GM19397 (cell line): ENCODE measurements at regions not wholly inside any gene's neighbourhood (a gene's known extent, or its start where the extent isn't known, plus 50 kb on each side); places are given as distances from the start of the nearest gene placed in this dataset.
"Not testable (repeated sequence)": the region's sequence is repeated elsewhere in the genome, so short reads cannot be mapped to it uniquely, and the experiment has no call there.

ENCODE experiments used
- ATAC-seq: cut with Tn5 transposase; IDR thresholded peaks from one replicate; pipeline ENCODE4 v1.9.1; 2021; ENCODE audit warnings: mild to moderate bottlenecking, moderate library complexity; ENCODE audit not compliant: unreplicated experiment

DNA sequence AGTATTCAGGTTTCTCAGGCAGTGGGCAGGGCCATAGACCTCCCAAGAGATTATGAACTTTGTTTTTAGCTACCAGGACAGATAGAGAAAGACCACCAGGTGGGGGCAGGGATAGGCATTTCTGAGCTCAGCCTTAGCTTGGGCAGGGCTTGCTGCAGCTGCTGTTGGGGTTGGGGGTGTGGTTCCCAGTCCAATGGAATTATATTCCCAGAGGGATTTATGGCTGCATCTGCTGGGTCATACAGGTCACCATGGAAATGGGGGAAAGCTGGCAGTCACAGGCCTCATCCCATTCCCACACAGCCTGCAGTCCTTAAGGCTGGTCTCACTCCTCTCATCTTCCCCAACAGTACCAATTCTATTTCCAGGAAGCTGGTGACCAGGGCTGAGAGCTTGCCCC is 144.6 kb upstream of the ZPLD1 start:
- ATAC-seq = no peak

DNA sequence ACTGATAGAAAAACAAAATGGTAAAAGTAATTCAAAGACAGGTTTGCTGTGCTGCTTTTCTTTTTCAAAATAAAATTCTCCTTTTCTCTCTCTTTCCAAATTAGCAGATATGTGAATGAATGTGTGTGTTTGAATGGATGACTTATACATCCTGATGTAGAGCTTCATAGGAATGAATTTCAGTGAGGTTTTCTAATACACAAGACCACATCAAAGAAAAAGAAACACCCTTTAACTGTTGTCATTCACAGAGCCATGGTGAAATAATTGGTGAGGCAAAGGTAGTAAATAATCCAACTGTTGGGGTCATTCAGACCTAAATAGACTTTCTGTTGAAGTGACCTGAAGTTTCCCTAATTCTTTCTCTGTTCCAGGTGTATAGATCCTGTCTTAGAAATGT is 139.1 kb upstream of the ZPLD1 start:
- no peak for ATAC-seq

DNA sequence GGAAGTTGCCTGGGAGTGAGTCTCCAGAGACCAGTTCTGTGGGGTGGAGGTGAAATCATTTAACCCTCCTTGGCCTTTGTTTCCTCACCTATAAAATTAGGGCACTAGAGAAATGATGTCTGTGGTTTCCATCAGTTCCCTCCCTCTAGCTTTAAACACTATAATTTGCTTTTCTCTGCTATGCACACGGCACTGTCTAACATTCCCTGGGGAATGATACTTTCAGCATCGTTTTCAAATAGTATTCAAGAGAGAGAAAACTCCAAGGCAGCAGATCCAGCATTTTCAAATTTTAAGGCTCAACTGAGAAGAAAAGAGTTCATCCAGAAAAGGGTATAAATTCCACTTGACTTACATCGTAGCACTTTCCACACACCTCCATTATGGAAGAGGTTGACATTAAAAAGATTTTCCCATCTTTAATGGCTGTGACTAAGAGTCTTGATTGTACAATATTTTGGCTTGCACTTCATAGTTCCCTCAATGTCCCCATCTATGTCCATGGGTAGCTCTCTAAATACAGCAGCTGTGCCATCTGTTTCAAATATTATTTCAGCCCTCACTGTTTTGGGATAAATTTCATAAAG is 137.7 kb upstream of the ZPLD1 start:
- no peak for ATAC-seq

DNA sequence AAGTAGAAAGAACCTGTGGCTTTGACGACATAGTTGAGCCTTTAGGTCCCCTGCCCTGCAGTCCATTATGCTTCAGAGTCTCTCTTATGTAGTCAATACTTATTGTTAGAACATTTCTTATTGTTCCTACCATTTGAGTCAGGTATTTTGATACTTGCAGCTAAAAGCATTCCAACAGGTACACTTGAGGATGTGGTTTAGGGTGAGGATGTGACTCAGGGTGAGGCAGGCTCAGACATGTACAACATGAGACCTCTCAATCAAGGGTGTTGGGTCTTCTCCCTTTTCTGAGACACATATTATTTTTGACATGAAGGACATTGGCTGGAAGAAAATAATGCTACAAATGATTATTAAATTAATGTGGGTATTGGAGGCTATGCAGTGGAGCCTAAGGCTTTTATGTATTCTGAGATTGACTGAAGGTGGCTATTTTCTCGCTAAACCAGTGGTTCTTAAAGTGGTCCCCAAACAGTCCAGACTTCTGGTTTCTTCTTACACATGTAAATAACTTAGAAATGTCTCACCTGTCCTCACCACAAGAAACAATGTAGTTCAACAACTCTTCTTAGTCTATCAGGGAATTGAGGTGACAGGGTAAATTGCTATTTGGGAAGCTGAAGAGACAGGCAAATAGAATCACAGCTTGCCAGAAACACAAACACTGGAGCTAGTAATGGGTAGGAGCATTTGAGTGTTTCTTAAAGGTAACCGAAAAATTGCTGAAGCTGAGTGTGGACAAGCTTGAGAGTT is 135.5 kb upstream of the ZPLD1 start:
- no peak for ATAC-seq

DNA sequence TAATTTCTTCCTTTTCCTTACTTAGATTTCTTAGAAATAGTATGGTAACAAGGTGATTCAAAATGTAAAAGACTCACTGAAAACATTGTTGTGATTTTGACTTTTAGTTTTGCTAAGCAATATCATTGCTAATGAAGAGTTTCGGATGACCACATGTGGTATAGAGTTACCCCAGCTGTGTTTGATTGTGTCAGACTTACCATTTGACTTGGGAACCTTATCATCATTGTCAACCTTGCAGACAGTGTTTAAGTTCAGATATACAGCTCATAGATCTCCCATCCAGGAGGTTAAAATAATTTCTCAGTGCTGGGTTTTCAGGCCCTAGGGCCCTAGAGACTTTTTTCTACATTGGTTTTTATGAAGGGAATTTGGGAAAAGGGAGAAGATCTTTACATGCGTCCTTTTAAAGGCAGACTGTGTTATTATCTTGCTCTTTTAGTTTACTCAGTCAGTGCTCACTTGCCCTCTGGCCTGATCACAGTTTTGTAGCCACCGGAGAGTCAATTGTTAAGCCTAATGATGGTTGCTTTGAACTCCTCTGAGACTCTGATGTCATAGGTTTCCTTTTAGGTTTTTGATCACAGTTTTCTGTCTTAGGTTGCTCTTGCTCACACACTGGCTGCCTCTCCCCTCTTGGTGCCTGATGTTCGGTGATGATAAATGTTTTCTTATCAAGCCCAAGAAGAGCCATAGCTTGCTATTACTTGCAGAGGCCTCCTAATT is 133.5 kb upstream of the ZPLD1 start:
- ATAC-seq = no peak

DNA sequence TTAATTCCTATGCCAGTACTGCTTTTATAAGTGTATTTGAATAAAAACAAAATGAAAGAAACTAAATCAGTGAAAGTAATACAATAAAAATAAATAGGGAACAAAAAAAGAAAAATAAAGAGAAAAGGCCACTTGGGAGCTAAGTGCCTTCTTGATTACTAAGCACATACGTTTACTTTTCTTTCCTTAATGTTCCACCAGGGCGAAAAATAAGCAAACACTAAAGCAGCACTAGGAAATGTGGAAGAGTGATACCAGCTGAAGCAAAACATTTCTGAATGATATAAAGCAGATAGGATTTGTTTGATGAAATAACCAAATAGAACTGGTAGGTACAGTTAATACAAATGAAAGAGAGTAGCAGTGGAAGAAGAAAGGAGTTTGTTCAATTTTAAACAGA is 132.8 kb upstream of the ZPLD1 start:
- ATAC-seq = no peak

DNA sequence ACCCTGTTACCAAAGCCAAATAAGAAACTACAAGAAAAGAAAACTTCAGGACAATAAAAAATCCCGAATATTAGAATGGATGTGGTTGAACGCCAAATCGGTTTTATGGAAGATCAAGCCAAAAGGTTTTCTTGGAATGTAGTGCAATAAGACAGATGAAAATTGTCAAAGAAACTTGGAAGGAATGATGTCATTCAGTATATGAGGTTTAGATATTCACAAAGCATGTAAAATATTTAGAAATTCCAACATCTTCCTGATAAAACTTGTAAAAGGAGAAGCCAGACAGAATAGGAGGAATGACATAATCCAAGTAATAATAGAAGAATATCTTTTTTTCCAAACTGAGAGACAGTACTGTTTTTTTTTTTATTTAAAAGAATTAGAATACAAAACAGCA is 130.3 kb upstream of the ZPLD1 start:
- no peak for ATAC-seq

DNA sequence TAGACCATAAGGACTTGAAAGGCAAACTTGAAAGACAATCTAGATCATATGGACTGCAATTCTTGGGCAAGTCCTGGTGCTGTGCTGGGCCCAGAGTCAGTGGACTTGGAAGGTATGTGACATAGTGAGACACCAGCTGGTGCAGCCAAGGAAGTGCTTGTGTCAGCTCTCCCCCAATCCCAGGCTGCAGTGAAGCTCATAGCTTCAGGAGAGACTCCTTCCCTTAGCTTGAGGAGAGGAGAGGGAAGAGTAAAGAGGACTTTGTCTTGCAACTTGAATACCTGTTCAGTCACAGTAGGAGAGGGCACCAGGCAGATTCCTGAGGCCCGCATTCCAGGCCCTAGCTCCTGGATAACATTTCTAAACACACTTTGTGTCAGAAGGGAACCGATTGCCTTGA is 127.4 kb upstream of the ZPLD1 start:
- no peak for ATAC-seq

DNA sequence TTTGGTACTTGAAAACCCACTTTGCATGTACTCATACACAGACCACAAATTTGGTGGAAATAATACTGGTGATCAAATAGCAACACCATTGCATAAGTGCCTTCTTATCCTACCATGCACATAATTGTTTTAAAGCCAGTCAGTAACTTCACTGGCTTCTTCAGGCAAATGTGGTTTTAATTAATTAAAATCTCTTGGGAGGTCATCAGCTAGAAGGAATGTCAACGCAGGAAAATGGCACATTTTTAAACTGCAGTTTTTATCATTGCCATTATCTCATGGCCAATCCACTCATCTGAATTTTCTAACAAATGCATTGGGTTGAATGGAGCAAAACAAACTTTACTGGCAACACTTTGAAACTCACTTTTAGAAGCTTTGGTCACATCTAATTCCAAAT is 105.7 kb upstream of the ZPLD1 start:
- ATAC-seq = no peak

DNA sequence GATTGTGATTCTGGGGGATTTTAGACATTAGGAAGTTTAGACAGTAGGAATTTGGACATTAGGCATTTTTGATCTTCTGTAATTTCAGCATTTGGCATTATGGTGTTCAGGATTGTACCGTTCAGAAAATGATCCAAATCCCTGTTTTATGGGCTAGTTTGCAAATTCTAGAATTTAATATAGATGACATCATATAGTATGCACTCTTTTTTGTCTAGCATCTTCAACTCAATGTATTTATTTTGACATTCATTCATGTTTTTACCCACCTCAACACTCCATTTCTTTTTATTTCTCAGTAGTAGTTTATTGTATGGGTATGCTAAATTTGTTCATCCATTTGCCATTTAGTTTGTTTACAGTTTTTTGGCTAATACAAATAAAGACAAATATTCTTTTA is 105.3 kb upstream of the ZPLD1 start:
- ATAC-seq = no peak

DNA sequence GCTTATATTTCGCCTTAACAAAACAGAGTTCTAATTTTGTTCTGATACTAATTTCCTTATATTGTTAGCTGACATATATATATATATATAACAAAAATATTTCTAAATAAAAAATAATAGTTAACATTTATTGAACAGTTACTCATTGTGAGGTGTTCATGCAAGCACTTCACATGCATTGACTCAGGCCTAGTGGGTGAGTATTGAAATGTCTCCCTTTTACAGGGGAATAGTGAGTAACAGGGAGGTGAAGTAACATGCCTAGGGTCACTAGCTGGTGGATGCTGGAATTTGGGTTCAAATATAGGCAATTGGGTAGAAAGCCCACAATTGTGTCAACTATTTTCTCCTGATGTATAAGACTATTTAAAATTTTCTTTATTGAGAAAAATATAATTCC is 102.6 kb upstream of the ZPLD1 start:
- no peak for ATAC-seq

DNA sequence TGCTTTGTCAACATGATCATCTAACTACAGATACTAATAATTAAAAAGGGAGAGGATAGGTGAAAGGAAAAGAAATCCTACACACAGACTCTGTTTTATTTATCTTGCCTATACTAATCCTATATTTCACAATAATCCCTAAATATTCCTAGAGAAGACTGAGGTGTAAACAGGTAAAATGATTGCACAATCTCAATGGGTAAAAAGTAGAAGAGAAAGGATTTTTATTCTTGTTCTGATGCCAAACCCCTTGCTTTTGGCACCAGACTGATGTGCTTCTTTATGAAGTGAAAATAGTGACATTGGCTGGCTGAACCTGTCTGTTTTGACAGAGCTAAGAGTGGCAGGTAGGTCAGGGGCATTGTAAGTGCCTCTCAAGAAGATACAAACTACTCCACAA is 101.9 kb upstream of the ZPLD1 start:
- no peak for ATAC-seq

DNA sequence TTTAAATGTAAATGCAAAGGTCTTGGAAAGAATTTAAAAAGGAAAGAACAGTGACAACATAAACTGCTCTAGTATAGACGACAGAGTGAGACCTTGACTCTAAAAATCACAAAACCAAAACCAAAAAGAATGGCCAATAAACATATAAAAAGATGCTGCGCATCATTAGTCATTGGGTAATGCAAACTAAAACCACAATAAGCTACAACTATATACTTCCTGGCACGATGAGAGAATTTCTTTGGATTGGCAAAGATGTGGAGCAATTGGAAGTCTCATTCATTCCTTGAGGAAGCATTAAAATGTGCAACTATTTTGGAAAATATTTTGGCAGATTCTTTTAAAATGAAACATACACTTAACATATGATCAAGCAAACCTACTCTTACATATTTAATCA is 98.7 kb upstream of the ZPLD1 start:
- no peak for ATAC-seq

DNA sequence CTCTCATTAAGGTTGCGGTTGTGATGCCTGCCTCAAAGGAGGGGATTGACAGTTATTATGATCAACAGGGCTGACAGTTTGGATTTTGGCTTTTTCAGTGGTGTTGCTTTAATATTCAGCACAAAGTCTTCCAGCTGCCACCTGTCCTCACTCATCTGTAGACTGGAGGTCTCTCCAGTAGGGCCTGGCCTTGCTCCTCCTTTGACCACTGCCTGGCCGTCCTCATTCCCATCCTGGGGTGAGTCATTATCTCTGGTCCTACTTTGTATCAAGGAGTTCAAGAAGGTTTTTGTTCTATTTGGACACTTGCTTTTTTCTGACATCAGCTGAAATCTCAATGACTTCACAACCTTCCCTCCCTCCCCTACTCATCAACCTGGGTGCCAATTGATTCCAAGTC is 95.1 kb upstream of the ZPLD1 start:
- ATAC-seq = no peak

DNA sequence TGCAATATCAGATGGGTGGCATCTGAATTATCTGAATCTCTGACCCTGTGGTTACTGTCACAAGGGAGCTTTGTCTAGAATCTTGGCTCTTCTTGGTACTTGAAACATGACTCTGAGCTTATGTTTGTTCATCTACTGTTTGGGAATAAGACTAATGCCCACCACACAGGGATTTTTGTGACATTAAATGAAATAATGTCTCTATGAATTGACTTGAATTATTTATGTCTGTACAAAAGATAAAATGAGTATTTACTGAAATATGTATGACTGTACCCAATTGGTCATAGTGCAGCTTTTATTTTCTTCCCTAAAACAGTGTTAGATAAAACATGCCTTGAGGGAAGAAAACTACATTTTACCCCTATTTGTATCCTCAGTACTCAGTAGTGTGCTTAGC is 87.9 kb upstream of the ZPLD1 start:
- no peak for ATAC-seq

DNA sequence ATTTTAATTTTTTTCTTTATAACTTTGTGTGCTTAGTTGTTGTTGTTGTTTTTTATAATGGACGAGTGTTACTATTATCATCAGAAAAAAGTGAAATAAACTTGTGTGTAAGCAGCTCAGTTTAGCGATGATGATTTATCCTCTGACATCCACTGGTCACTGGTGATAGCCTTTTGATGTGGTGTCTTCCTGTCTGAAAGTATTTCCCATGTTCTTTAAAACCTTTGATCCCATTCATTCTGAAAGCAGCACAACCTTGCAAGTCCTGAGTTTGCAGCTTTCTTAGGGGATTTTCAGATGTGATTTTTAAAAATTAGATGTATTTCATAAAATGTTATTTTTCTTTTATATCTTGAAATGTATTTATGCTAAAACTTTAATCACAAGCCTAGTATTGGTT is 85.9 kb upstream of the ZPLD1 start:
- no peak for ATAC-seq

DNA sequence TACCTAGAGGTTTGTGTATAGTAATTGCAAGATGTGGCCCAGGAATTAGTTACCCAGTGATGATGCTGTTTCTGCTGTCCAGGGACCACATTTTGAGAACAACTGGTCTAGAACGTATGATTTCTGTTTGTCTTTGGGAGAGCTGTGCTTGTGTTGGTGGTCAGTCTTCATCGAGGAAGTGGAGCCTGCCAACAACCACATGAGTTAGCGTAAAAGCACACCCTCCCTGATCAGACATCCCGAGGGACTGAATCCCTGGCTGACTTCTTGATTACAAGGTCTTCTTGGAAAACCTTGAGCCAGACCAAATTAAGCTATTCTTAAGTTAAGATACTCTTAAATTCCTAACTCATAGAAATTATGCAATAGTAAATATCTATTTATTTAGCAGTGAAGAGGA is 81.7 kb upstream of the ZPLD1 start:
- ATAC-seq = no peak

DNA sequence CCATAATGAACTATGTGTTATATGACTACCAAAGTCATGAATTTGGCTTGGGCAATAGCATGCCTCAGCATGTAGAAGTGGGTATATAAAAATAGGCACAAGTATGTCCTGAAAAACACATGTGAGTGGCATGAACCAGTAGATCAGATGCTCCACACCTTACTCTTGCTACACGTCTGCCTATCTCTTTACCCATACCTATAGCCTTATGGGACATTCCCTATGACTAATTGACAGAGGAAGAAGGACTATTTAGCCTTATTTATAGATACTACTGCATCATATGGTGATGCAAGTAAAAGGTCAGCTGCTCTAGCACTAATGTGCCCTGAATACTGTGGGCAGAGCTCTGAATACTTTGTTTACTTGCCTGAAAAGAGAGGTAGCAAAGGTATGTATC is 81.0 kb upstream of the ZPLD1 start:
- ATAC-seq = no peak

DNA sequence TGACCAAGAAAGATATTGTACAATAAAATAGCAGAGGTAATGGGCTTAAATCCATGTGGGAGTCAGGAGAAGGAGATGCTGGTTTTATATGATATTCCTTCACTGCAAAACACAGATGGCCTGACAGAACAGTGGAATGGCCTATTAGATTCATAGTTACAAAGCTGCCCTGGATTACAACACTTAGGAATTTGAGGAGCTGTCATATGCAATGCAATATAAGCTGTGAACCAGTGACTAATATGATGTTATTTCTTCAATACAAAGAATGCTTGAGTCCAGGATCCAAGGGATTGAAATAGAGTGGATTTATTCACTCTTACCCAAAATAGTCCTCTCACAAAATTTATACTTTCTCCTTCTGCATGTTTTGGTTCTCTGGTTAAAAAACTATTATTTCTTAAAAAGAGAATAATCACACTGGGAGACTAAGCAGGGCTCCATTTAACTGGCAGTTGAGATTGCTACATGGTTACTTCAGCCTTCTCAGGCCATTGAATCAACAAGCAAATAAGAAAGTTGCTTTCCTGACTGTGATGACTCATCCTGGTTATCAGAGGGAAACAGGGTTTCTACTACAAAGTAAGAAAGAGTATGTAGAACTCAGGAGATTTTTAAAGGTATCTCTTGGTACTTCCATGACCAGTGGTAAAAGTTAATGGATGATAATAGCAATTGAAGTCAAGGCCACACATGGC is 79.8 kb upstream of the ZPLD1 start:
- ATAC-seq = no peak

DNA sequence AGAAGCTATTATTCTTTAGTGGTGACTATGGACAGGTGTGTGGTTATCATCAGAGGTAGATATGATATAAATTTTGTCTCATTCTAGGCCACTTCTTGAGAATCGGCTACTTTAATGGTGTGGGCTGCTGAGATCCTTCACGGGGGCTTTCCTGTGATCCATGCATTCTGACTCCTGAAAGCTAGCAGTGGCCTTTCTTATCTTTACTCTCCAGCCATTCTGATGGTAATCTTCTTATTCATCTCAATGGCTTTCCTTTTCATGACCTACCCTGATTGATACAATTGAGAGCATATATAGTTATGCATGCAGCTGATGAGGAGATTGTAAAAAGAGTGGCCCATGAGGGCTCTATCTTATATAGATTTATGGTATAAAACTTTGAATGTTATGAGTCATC is 78.3 kb upstream of the ZPLD1 start:
- no peak for ATAC-seq

DNA sequence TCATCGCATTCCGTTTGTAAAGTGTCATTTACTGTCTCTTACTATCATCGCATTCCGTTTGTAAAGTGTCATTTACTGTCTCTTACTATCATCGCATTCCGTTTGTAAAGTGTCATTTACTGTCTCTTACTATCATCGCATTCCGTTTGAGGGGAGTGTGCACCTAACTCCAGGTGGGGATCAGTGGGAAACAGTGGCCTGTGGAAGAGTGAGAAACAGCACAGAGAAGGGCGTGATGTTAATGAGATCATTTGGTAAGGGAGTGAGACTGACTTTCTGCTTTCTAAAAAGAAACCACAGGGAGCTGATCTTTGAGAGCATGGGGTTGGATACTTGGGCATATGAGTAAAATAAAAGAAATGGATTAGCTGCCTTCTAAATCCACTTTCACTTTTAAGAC is 77.5 kb upstream of the ZPLD1 start:
- not testable (repeated sequence) for ATAC-seq
